ENCODE measurements at regions not wholly inside any gene's neighbourhood (a gene's known extent, or its start where the extent isn't known, plus 50 kb on each side); places are given as distances from the start of the nearest gene placed in this dataset.

DNA sequence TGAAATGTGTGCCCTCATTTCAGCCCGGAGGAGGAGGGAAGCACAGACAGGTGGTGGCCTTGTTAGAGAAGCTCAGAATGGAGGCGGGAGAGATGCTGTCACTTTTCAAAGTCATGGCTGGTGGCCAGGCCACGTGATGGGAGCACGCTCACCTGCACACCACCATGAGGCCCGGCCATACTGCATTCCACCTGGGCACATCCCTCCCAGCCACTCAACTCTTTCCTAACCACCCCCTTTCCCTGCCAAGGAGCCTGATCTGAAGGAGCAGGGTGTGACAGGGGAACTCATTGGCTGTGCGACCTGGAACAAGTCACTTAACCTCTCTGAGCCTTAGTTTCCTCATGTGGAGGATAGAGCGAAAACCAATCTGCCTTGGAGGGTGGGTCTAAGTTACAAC is 364.5 kb downstream of the CTTN start:
- TF ChIP-seq EZH2 (IDR thresholded peaks at IDR 0.05; ENCODE audit: borderline replicate concordance) (no peak), EZH2phosphoT487 (IDR thresholded peaks at IDR 0.05; ENCODE audit: low read depth, severe bottlenecking, unreplicated experiment) (no peak)
- TF ChIP-seq, protein P1, sequence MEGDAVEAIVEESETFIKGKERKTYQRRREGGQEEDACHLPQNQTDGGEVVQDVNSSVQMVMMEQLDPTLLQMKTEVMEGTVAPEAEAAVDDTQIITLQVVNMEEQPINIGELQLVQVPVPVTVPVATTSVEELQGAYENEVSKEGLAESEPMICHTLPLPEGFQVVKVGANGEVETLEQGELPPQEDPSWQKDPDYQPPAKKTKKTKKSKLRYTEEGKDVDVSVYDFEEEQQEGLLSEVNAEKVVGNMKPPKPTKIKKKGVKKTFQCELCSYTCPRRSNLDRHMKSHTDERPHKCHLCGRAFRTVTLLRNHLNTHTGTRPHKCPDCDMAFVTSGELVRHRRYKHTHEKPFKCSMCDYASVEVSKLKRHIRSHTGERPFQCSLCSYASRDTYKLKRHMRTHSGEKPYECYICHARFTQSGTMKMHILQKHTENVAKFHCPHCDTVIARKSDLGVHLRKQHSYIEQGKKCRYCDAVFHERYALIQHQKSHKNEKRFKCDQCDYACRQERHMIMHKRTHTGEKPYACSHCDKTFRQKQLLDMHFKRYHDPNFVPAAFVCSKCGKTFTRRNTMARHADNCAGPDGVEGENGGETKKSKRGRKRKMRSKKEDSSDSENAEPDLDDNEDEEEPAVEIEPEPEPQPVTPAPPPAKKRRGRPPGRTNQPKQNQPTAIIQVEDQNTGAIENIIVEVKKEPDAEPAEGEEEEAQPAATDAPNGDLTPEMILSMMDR (IDR thresholded peaks at IDR 0.05; ENCODE audit: poor library complexity) = no peak
- 96% methylated on average over 7 of the region's 7 CpGs for WGBS (ENCODE audit: low lambda C conversion rate, missing lambda C conversion rate)
- H3K9me3 ChIP-seq (ENCODE audit: low read depth) = no peaks in the 10 kb centered on the region

DNA sequence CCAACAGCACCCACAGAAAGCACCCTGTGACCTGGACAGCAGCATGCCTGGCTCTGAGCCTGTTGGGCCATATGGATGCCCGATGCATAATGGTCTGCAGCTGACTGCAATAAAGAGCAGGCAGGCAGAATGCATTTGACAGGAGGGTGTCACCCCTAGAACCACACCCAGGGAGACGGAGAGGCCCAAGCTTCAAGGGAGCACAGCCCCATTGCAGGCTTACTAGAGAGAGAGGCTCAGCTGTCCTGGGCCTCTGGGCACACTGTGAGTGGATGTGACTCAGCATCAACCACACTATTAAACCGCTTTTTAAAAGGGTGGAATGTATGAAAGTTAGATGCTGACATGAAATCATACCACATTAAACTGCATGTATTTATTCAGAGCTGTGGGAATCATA is 365.3 kb downstream of the CTTN start:
- H3K4me1 ChIP-seq (ENCODE audit: insufficient read depth) = no peaks in the 10 kb centered on the region
- no peaks in the 10 kb centered on the region for H3K79me2 ChIP-seq
- no peak overlapping the region for H3K4me3 ChIP-seq
- no peak for TF ChIP-seq EZH2phosphoT487 (IDR thresholded peaks at IDR 0.05; ENCODE audit: low read depth, severe bottlenecking, unreplicated experiment)
- TF ChIP-seq EZH2 (IDR thresholded peaks at IDR 0.05; ENCODE audit: borderline replicate concordance) = no peak
- TF ChIP-seq, protein P1 (IDR thresholded peaks at IDR 0.05; ENCODE audit: poor library complexity) = no peak
- H3K4me2 ChIP-seq = no peak overlapping the region
- no peaks in the 10 kb centered on the region for H4K20me1 ChIP-seq (ENCODE audit: insufficient read depth, poor library complexity, severe bottlenecking)
- no peak overlapping the region for H2AFZ ChIP-seq
- no peaks in the 10 kb centered on the region for H3K9me3 ChIP-seq (ENCODE audit: low read depth)
- no peaks in the 10 kb centered on the region for H3K27me3 ChIP-seq
- H3K9me2 ChIP-seq (replicated peaks; ENCODE audit: insufficient read depth) = no peaks in the 10 kb centered on the region
- no peaks in the 10 kb centered on the region for H3K36me3 ChIP-seq (replicated peaks; ENCODE audit: insufficient read depth, low read depth)
- DNase-seq (ENCODE audit: low spot score) = no peak
- no peak overlapping the region for H3K27ac ChIP-seq
- 81% methylated on average over 3 of the region's 3 CpGs for WGBS (ENCODE audit: low lambda C conversion rate, missing lambda C conversion rate)

More for the DNA sequence above, 364.5 kb downstream of the CTTN start:
- Histone ChIP-seq H3K4me1 (ENCODE audit: insufficient read depth) (no peaks in the 10 kb centered on the region), H3K79me2 (no peaks in the 10 kb centered on the region), H4K20me1 (ENCODE audit: insufficient read depth, poor library complexity, severe bottlenecking) (no peaks in the 10 kb centered on the region), H3K4me2 (no peak overlapping the region), H2AFZ (no peak overlapping the region), H3K9me2 (replicated peaks; ENCODE audit: insufficient read depth) (no peaks in the 10 kb centered on the region), H3K27me3 (no peaks in the 10 kb centered on the region), H3K36me3 (replicated peaks; ENCODE audit: insufficient read depth, low read depth) (no peaks in the 10 kb centered on the region), H3K4me3 (no peak overlapping the region), H3K27ac (no peak overlapping the region)
- no peak for DNase-seq (ENCODE audit: low spot score)

DNA sequence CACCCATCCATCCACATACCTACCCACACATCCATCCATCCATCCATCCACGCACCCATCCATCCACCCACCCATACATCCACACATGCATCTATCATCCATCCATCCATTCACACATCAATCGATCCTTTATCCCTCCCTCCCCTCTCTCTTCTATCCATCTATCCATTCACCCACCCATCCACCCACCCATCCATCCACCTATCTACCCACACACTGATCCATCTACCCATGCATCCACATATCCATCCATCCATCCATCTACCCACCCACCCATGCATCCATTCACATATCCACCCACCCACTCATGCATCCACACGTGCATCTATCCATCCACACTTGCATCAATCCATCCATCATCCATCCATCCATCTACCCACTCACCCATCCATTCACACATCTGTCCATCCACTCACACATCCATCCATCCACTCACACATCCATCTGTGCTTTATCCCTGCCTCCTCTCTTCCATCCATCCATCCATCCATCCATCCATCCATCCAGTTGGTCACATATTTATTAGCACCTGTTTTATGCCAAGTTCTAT is 366.1 kb downstream of the CTTN start:
- H3K4me1 ChIP-seq (ENCODE audit: insufficient read depth) = no peaks in the 10 kb centered on the region
- H3K9me2 ChIP-seq (replicated peaks; ENCODE audit: insufficient read depth) = no peaks in the 10 kb centered on the region
- no peak overlapping the region for H3K4me3 ChIP-seq
- WGBS (ENCODE audit: low lambda C conversion rate, missing lambda C conversion rate) = 84% methylated on average over 2 of the region's 3 CpGs
- no peaks in the 10 kb centered on the region for H3K9me3 ChIP-seq (ENCODE audit: low read depth)
- no peak for DNase-seq (ENCODE audit: low spot score)
- no peaks in the 10 kb centered on the region for H3K36me3 ChIP-seq (replicated peaks; ENCODE audit: insufficient read depth, low read depth)
- no peak for TF ChIP-seq EZH2phosphoT487 (IDR thresholded peaks at IDR 0.05; ENCODE audit: low read depth, severe bottlenecking, unreplicated experiment)
- no peak for TF ChIP-seq EZH2 (IDR thresholded peaks at IDR 0.05; ENCODE audit: borderline replicate concordance)
- TF ChIP-seq, protein P1 (IDR thresholded peaks at IDR 0.05; ENCODE audit: poor library complexity) = no peak
- no peak overlapping the region for H3K4me2 ChIP-seq
- H3K27ac ChIP-seq = no peak overlapping the region
- H3K79me2 ChIP-seq = no peaks in the 10 kb centered on the region
- H4K20me1 ChIP-seq (ENCODE audit: insufficient read depth, poor library complexity, severe bottlenecking) = no peaks in the 10 kb centered on the region
- H3K27me3 ChIP-seq = no peaks in the 10 kb centered on the region
- no peak overlapping the region for H2AFZ ChIP-seq
